HepG2 (cell line): ENCODE measurements at regions not wholly inside any gene's neighbourhood (a gene's known extent, or its start where the extent isn't known, plus 50 kb on each side); places are given as distances from the start of the nearest gene placed in this dataset.
A peak's percentile ranks its signal among the peaks of the same experiment; 100 is the strongest.
"Not testable (repeated sequence)": the region's sequence is repeated elsewhere in the genome, so short reads cannot be mapped to it uniquely, and the experiment has no call there.

Experiments
- ATAC-seq: fragments of 200-7000 bp; cut with Tn5 transposase; 3 replicates; pipeline ENCODE4 v1.9.1; 2020; ENCODE audit warnings: mild to moderate bottlenecking, moderate library complexity
- BruUV-seq: library from RNA; stranded (reverse); fragments of 400-500 nt; replicated peaks from 2 replicates; lab custom pipeline; 2021; lab: Mats Ljungman, UMichigan
- CTCF ChIA-PET: fragments of 300-600 bp; formaldehyde crosslinking; extraction: SDS; loops from one replicate; lab custom pipeline; 2021; ENCODE audit warnings: low total read pairs, inconsistent platforms, low intra/inter-chr PET ratio; lab: Yijun Ruan, JAX
- POLR2A ChIA-PET: fragments of 350-600 bp; sonication (Branson Sonifier 250); formaldehyde crosslinking; loops from one replicate; lab custom pipeline; 2020; ENCODE audit warnings: antibody characterized with exemption, inconsistent platforms; lab: Yijun Ruan, JAX
- DNase-seq: peaks from one replicate; pipeline ENCODE4 v3.0.0-alpha.2; 2015; ENCODE audit warnings: low spot score
- FAIRE-seq: peaks from 3 replicates; lab custom pipeline; 2011; peaks lifted over from hg19 to GRCh38; lab: Jason Lieb, UNC
- H2AFZ ChIP-seq: one replicate; pipeline ENCODE4 v1.6.1; 2011; ENCODE audit warnings: low read length, inconsistent platforms
- H3K27ac ChIP-seq: fragments of 300-600 bp; 3 replicates; pipeline ENCODE4 v1.8.0; 2011; ENCODE audit warnings: mixed run types, mild to moderate bottlenecking, mixed read lengths, low read length, inconsistent platforms; ENCODE audit not compliant: insufficient read depth; ENCODE audit errors: extremely low read length
- H3K27me3 ChIP-seq, 2 experiments: fragments of 200-600 bp in 1 of 2; 2 replicates in 1 of 2; 3 replicates in 1 of 2; pipeline versions ENCODE4 v1.6.0 to v1.8.0; 2011; ENCODE audit warnings: low read length in 2 of 2, mild to moderate bottlenecking in 2 of 2, moderate library complexity in 2 of 2, inconsistent platforms in 1 of 2; ENCODE audit not compliant: insufficient read depth in 2 of 2, control insufficient read depth in 1 of 2
- H3K36me3 ChIP-seq, 2 experiments: fragments of 200-600 bp in 1 of 2; replicated peaks in 1 of 2; 2 replicates in 1 of 2; 3 replicates in 1 of 2; pipeline versions ENCODE4 v1.5.1 to v1.8.0; 2011; ENCODE audit warnings: low read length in 2 of 2, inconsistent platforms in 1 of 2; ENCODE audit not compliant: insufficient read depth in 2 of 2, control insufficient read depth in 1 of 2
- H3K4me1 ChIP-seq: 2 replicates; pipeline ENCODE4 v1.5.1; 2012; ENCODE audit warnings: low read length, inconsistent platforms; ENCODE audit not compliant: insufficient read depth
- H3K4me2 ChIP-seq: 2 replicates; pipeline ENCODE4 v1.6.0; 2011; ENCODE audit warnings: low read depth, low read length, inconsistent platforms
- H3K4me3 ChIP-seq, 3 experiments: fragments of 200-600 bp in 1 of 3; sonication (generic), shearing (Covaris generic) in 1 of 3; replicated peaks in 1 of 3; 2 replicates each; pipeline ENCODE4 v1.5.1; 2011 to 2016; ENCODE audit warnings: low read length in 3 of 3, inconsistent platforms in 2 of 3, low read depth in 2 of 3, mild to moderate bottlenecking in 2 of 3, control low read depth in 1 of 3, mixed read lengths in 1 of 3; ENCODE audit not compliant: insufficient read depth in 1 of 3
- H3K79me2 ChIP-seq: one replicate; pipeline ENCODE4 v1.6.1; 2011; ENCODE audit warnings: low read length, inconsistent platforms; ENCODE audit not compliant: insufficient read depth
- H3K9ac ChIP-seq: 2 replicates; pipeline ENCODE4 v1.6.0; 2011; ENCODE audit warnings: mild to moderate bottlenecking, low read depth, low read length, inconsistent platforms; ENCODE audit not compliant: insufficient read depth
- H3K9me3 ChIP-seq: 2 replicates; pipeline ENCODE4 v1.5.1; 2012; ENCODE audit warnings: mild to moderate bottlenecking, low read length
- H4K20me1 ChIP-seq: 2 replicates; pipeline ENCODE4 v1.6.0; 2011; ENCODE audit warnings: inconsistent platforms, mild to moderate bottlenecking, low read length, moderate library complexity; ENCODE audit not compliant: insufficient read depth
- WGBS: methylation state at CpG from one replicate; pipeline ENCODE4 v1.1.6; 2017; ENCODE audit warnings: low lambda C conversion rate; 5-methylcytosine and 5-hydroxymethylcytosine counted together
- in situ Hi-C: cut with HindIII; loops from 2 replicates; pipeline ENCODE4 v1.10.0; 2017; ENCODE audit warnings: low pct_unique_long_range_greater_than_20kb; ENCODE audit not compliant: extremely low pct_ligation_motif_present
- intact Hi-C: fragments of 100-400 bp; cut with micrococcal nuclease; formaldehyde crosslinking; loops from one replicate; pipeline ENCODE4 v1.10.0; 2022; ENCODE audit not compliant: unreplicated experiment
- TF ChIP-seq, protein P1 (sequence below): sonication (generic); formaldehyde crosslinking; IDR thresholded peaks from 2 replicates; pipeline ENCODE4 v1.4.0; 2020; ENCODE audit warnings: missing genetic modification reagents

DNA sequence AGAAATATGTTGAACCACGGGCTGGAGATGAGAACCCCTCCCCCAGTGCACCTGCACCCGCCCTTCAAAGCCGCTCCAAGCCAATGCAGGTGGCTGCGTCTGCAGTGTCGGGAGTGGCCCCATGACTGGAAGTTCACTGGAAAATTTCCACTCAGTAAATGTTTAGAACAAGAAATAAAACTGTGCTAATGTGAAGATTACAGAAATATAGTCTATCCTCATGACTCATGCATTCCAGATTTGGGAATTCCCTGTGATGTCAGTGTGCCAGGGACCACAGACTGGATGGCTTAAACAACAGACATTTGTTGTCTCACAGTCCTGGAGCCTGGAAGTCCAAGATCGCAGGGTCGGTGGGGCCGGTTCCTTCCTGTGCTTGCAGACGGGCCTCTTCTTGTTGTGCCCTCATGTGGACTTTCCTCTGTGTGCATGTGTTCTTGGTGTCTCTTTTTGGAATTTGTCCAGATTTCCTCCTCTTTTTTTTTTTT is 3967.0 kb upstream of the TPTE start:
- H3K9me3 ChIP-seq, POLR2A ChIA-PET, intact Hi-C loops, H3K4me3 ChIP-seq, H3K36me3 ChIP-seq, H2AFZ ChIP-seq, H3K27me3 ChIP-seq, CTCF ChIA-PET, H3K4me1 ChIP-seq, H3K27ac ChIP-seq, H3K4me2 ChIP-seq, H3K9ac ChIP-seq, in situ Hi-C loops, DNase-seq, BruUV-seq, H3K79me2 ChIP-seq, H4K20me1 ChIP-seq, FAIRE-seq: not testable (repeated sequence)
- ATAC-seq: peak; percentile 80
- 0% methylated on average over 1 of the region's 9 CpGs for WGBS

DNA sequence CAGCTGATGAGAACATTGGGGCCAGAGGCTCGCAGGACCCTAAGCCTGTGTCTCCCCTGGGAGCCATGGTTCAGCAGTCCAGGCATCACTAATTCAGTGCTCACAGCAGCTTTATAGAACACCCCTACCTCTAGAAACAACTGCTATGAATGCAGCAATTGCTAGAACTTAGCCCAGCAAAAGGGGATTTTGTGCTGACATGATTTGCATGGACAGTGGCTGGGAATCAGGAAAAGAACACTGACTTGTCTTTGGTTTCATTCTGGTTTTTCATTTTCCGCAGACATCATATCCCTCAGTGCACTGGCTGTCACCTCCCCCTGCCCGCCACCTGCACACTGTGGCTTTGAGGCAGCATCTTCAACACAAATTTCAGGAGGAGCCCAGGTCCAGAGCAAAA is 3964.9 kb upstream of the TPTE start:
- H4K20me1 ChIP-seq, ATAC-seq, DNase-seq, H3K4me1 ChIP-seq, H2AFZ ChIP-seq, H3K9ac ChIP-seq, in situ Hi-C loops, H3K4me3 ChIP-seq, POLR2A ChIA-PET, H3K36me3 ChIP-seq, H3K27me3 ChIP-seq, H3K79me2 ChIP-seq, CTCF ChIA-PET, H3K9me3 ChIP-seq, FAIRE-seq, H3K27ac ChIP-seq, intact Hi-C loops, BruUV-seq, H3K4me2 ChIP-seq: not testable (repeated sequence)
- WGBS: no CpG with 5 or more reads among the region's 3 CpGs

DNA sequence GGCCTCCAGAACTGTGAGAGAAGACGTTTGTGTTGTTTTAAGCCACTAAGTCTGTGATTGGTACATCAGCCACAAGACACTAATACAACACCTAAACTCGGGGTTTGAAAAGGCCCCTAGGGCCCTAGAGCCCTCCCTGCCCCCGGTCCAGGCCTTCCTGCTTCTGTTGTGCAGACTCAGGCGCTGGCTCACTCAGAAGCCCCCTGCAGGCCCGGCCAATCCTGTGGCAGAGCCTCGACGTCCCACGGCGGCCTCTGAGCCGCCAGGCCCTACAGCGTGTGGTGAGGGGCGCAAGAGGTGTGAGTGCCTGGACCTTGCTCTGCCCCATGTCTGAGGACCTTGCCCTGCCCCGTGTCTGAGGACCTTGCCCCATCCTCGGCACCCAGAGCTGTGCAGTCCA is 3964.0 kb upstream of the TPTE start:
- POLR2A ChIA-PET, FAIRE-seq, intact Hi-C loops, H3K27me3 ChIP-seq, BruUV-seq, H3K9ac ChIP-seq, DNase-seq, ATAC-seq, H2AFZ ChIP-seq, H3K27ac ChIP-seq, H3K9me3 ChIP-seq, H3K36me3 ChIP-seq, CTCF ChIA-PET, H3K4me2 ChIP-seq, H3K4me3 ChIP-seq, H3K4me1 ChIP-seq, in situ Hi-C loops, H3K79me2 ChIP-seq, H4K20me1 ChIP-seq: not testable (repeated sequence)
- TF ChIP-seq, protein P1, sequence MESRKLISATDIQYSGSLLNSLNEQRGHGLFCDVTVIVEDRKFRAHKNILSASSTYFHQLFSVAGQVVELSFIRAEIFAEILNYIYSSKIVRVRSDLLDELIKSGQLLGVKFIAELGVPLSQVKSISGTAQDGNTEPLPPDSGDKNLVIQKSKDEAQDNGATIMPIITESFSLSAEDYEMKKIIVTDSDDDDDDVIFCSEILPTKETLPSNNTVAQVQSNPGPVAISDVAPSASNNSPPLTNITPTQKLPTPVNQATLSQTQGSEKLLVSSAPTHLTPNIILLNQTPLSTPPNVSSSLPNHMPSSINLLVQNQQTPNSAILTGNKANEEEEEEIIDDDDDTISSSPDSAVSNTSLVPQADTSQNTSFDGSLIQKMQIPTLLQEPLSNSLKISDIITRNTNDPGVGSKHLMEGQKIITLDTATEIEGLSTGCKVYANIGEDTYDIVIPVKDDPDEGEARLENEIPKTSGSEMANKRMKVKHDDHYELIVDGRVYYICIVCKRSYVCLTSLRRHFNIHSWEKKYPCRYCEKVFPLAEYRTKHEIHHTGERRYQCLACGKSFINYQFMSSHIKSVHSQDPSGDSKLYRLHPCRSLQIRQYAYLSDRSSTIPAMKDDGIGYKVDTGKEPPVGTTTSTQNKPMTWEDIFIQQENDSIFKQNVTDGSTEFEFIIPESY (CRISPR knock-in tag): 0 out of 2 replicates have a peak, but pooled peaks have one; percentile 11
- WGBS: no CpG with 5 or more reads among the region's 14 CpGs

DNA sequence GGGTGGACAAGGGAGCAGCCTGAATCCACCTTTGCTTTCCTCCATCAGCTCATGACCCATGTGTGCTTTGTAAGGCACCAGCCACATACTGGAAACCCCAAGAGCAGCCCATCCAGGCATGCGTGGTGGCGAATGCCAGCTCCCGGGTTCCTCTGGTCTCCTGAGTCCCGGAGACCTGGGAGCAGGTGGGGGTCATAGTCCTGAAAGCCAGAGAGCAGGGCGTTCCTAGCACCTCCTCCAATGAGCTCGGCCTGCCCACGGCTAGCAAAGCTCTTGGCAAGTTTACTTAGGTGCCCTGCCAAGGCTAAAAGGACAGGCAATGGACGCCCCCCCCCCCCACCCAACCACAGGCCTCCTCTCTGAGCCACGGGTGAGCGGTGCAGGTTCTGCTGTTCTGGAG is 3960.2 kb upstream of the TPTE start:
- CTCF ChIA-PET, H4K20me1 ChIP-seq, H3K9ac ChIP-seq, DNase-seq, H3K36me3 ChIP-seq, H3K27me3 ChIP-seq, intact Hi-C loops, ATAC-seq, H3K4me3 ChIP-seq, H3K27ac ChIP-seq, H2AFZ ChIP-seq, POLR2A ChIA-PET, in situ Hi-C loops, BruUV-seq, FAIRE-seq, H3K4me1 ChIP-seq, H3K79me2 ChIP-seq, H3K4me2 ChIP-seq, H3K9me3 ChIP-seq: not testable (repeated sequence)
- WGBS: no CpG with 5 or more reads among the region's 10 CpGs
